ENCODE measurements at regions not wholly inside any gene's neighbourhood (a gene's known extent, or its start where the extent isn't known, plus 50 kb on each side); places are given as distances from the start of the nearest gene placed in this dataset.

GRCh38 chr2:122636097-122636496, 880.6 kb downstream of the TSN start:
- TF ChIP-seq CTCF (IDR thresholded peaks at IDR 0.05; ENCODE audit: control extremely low read depth in 1 of 3, insufficient read depth in 1 of 3, low read depth in 1 of 3, low read length in 3 of 3) (no peak), POLR2A (IDR thresholded peaks at IDR 0.05; ENCODE audit: control extremely low read depth in 1 of 2, low read depth in 2 of 2, low read length in 2 of 2) (no peak), POLR2AphosphoS5 (IDR thresholded peaks at IDR 0.05; ENCODE audit: low read depth, low read length) (no peak), HDAC2 (IDR thresholded peaks at IDR 0.05; ENCODE audit: borderline replicate concordance in 1 of 2, low read depth in 2 of 2, low read length in 2 of 2) (no peak), BRCA1 (IDR thresholded peaks at IDR 0.05; ENCODE audit: low read depth, low read length) (no peak), YY1 (IDR thresholded peaks at IDR 0.05; ENCODE audit: low read depth, low read length) (no peak), RFX5 (IDR thresholded peaks at IDR 0.05; ENCODE audit: borderline replicate concordance, low read depth, low read length) (no peak), EZH2 (IDR thresholded peaks at IDR 0.05; ENCODE audit: low read depth, low read length, severe bottlenecking) (no peak), KDM4A (IDR thresholded peaks at IDR 0.05; ENCODE audit: low read depth, low read length, severe bottlenecking) (no peak), CHD2 (IDR thresholded peaks at IDR 0.05; ENCODE audit: low read length) (no peak), MAFK (IDR thresholded peaks at IDR 0.05; ENCODE audit: low read depth, low read length) (no peak), SP1 (IDR thresholded peaks at IDR 0.05; ENCODE audit: low read depth, low read length) (no peak)
